ENCODE measurements at regions not wholly inside any gene's neighbourhood (a gene's known extent, or its start where the extent isn't known, plus 50 kb on each side); places are given as distances from the start of the nearest gene placed in this dataset.

GRCh38 chr20:20829681-20830080, 117.2 kb upstream of the RALGAPA2 start:
- TF ChIP-seq CTCF (IDR thresholded peaks at IDR 0.05; ENCODE audit: insufficient read depth, low read depth, low read length, missing control alignments) = no peak
- no peak for DNase-seq (ENCODE audit: low read depth)
- no peak overlapping the region for H3K4me3 ChIP-seq (ENCODE audit: low read length)

GRCh38 chr20:20827992-20828597, 115.7 kb upstream of the RALGAPA2 start:
- no peak for TF ChIP-seq CTCF (IDR thresholded peaks at IDR 0.05; ENCODE audit: insufficient read depth, low read depth, low read length, missing control alignments)
- H3K4me3 ChIP-seq (ENCODE audit: low read length) = no peak overlapping the region

GRCh38 chr20:20824924-20825584, 112.6 kb upstream of the RALGAPA2 start:
- H3K4me3 ChIP-seq (ENCODE audit: low read length) = no peak overlapping the region
- peak; percentile 78 for TF ChIP-seq CTCF (IDR thresholded peaks at IDR 0.05; ENCODE audit: insufficient read depth, low read depth, low read length, missing control alignments)
- DNase-seq (ENCODE audit: low read depth) = peak; percentile 53

More at GRCh38 chr20:20827992-20828597, 115.7 kb upstream of the RALGAPA2 start:
- no peak for DNase-seq (ENCODE audit: low read depth)

GRCh38 chr20:20823476-20823881, 111.0 kb upstream of the RALGAPA2 start:
- TF ChIP-seq CTCF (IDR thresholded peaks at IDR 0.05; ENCODE audit: insufficient read depth, low read depth, low read length, missing control alignments) = no peak
- no peak for DNase-seq (ENCODE audit: low read depth)
- no peak overlapping the region for H3K4me3 ChIP-seq (ENCODE audit: low read length)

- no peak for TF ChIP-seq CTCF (IDR thresholded peaks at IDR 0.05; ENCODE audit: insufficient read depth, low read depth, low read length, missing control alignments)
- no peak for DNase-seq (ENCODE audit: low read depth)
- H3K4me3 ChIP-seq (ENCODE audit: low read length) = no peak overlapping the region
These were observed 109.2 kb upstream of the RALGAPA2 start for GRCh38 chr20:20821484-20822260.

- TF ChIP-seq CTCF (IDR thresholded peaks at IDR 0.05; ENCODE audit: insufficient read depth, low read depth, low read length, missing control alignments) = no peak
- H3K4me3 ChIP-seq (ENCODE audit: low read length) = no peak overlapping the region
- DNase-seq (ENCODE audit: low read depth) = no peak
These were observed 108.5 kb upstream of the RALGAPA2 start for GRCh38 chr20:20820785-20821483.
